HepG2 (cell line): ENCODE measurements at regions not wholly inside any gene's neighbourhood (a gene's known extent, or its start where the extent isn't known, plus 50 kb on each side); places are given as distances from the start of the nearest gene placed in this dataset.
A peak's percentile ranks its signal among the peaks of the same experiment; 100 is the strongest.

Experiments used
- EP300 ChIP-seq, 3 experiments: sonication (generic) in 1 of 3; formaldehyde crosslinking in 1 of 3; IDR thresholded peaks; 2 replicates each; pipeline versions ENCODE4 v1.5.1 to v1.6.1; 2011 to 2020; ENCODE audit warnings: low read depth in 2 of 3, low read length in 2 of 3, borderline replicate concordance in 1 of 3, improper control_type of control experiment in 1 of 3, mild to moderate bottlenecking in 1 of 3, missing genetic modification reagents in 1 of 3, moderate library complexity in 1 of 3
- GATAD1 ChIP-seq: IDR thresholded peaks from 2 replicates; pipeline ENCODE4 v1.6.1; 2016; ENCODE audit warnings: missing genetic modification reagents, missing compliant biosample characterization
- KDM1A ChIP-seq: IDR thresholded peaks from 2 replicates; pipeline ENCODE4 v1.6.1; 2016; ENCODE audit warnings: missing compliant biosample characterization
- KLF11 ChIP-seq: IDR thresholded peaks from 2 replicates; pipeline ENCODE4 v1.6.1; 2016; ENCODE audit warnings: missing compliant biosample characterization
- KLF13 ChIP-seq: sonication (generic); formaldehyde crosslinking; IDR thresholded peaks from 2 replicates; pipeline ENCODE4 v1.4.0; 2020; ENCODE audit warnings: mild to moderate bottlenecking, missing genetic modification reagents
- KMT2B ChIP-seq: IDR thresholded peaks from 2 replicates; pipeline ENCODE4 v1.6.1; 2016; ENCODE audit warnings: missing genetic modification reagents, missing compliant biosample characterization
- MBD4 ChIP-seq: IDR thresholded peaks from 2 replicates; pipeline ENCODE4 v1.6.1; 2012; ENCODE audit warnings: low read length, inconsistent platforms, borderline replicate concordance
- MXD3 ChIP-seq: IDR thresholded peaks from 2 replicates; pipeline ENCODE4 v1.6.1; 2016; ENCODE audit warnings: mild to moderate bottlenecking, missing biosample characterization, missing genetic modification reagents
- PATZ1 ChIP-seq: sonication (generic); formaldehyde crosslinking; IDR thresholded peaks from 2 replicates; pipeline ENCODE4 v1.4.0; 2020; ENCODE audit warnings: missing genetic modification reagents
- SALL1 ChIP-seq: sonication (generic); formaldehyde crosslinking; IDR thresholded peaks from 2 replicates; pipeline ENCODE4 v1.8.0; 2022; ENCODE audit warnings: mild to moderate bottlenecking, missing genetic modification reagents
- SKIL ChIP-seq: sonication (generic); formaldehyde crosslinking; IDR thresholded peaks from 2 replicates; pipeline ENCODE4 v1.8.0; 2022; ENCODE audit warnings: missing genetic modification reagents, mild to moderate bottlenecking, moderate library complexity, borderline replicate concordance
- SNAPC4 ChIP-seq: sonication (generic); formaldehyde crosslinking; IDR thresholded peaks from 2 replicates; pipeline ENCODE4 v1.4.0; 2020; ENCODE audit warnings: mild to moderate bottlenecking, missing genetic modification reagents
- STAG1 ChIP-seq: sonication (generic); formaldehyde crosslinking; IDR thresholded peaks from 2 replicates; pipeline ENCODE4 v1.4.0; 2020; ENCODE audit warnings: missing genetic modification reagents
- TEAD3 ChIP-seq: optimal IDR thresholded peaks from 2 replicates; pipeline ENCODE3; 2016; ENCODE audit warnings: borderline replicate concordance
- ZNF136 ChIP-seq: sonication (generic); formaldehyde crosslinking; IDR thresholded peaks from 2 replicates; pipeline ENCODE4 v1.8.1; 2022; ENCODE audit warnings: low read depth, mild to moderate bottlenecking, moderate library complexity, missing genetic modification reagents
- ZNF235 ChIP-seq: sonication (generic); formaldehyde crosslinking; IDR thresholded peaks from 2 replicates; pipeline ENCODE4 v1.8.1; 2023; ENCODE audit warnings: mild to moderate bottlenecking, missing genetic modification reagents, borderline replicate concordance
- ZNF337 ChIP-seq: sonication (generic); formaldehyde crosslinking; IDR thresholded peaks from 2 replicates; pipeline ENCODE4 v1.5.1; 2020; ENCODE audit warnings: missing genetic modification reagents, low read depth, mild to moderate bottlenecking, borderline replicate concordance
- ZNF44 ChIP-seq: sonication (generic); formaldehyde crosslinking; IDR thresholded peaks from 2 replicates; pipeline ENCODE4 v1.5.1; 2020; ENCODE audit warnings: mild to moderate bottlenecking, missing genetic modification reagents
- ZNF441 ChIP-seq: sonication (generic); formaldehyde crosslinking; IDR thresholded peaks from 2 replicates; pipeline ENCODE4 v1.7.0; 2021; ENCODE audit warnings: missing genetic modification reagents, borderline replicate concordance
- ZNF652 ChIP-seq: IDR thresholded peaks from 2 replicates; pipeline ENCODE4 v1.6.1; 2016; ENCODE audit warnings: low read depth, borderline replicate concordance
- ZNF878 ChIP-seq: sonication (generic); formaldehyde crosslinking; IDR thresholded peaks from 2 replicates; pipeline ENCODE4 v1.8.1; 2023; ENCODE audit warnings: mild to moderate bottlenecking, missing genetic modification reagents, moderate library complexity

GRCh38 chr2:8126783-8127182 is 555.1 kb upstream of the ID2 start (continued):
- TF ChIP-seq KLF11 (CRISPR knock-in tag) (0 out of 2 replicates have a peak, but pooled peaks have one; percentile 27), KMT2B (CRISPR knock-in tag) (peak; percentile 28; the same call in 1 of the 2 replicates), SKIL (CRISPR knock-in tag) (peak; percentile 67), MXD3 (CRISPR knock-in tag) (peak; percentile 45; the same call in 1 of the 2 replicates), SALL1 (CRISPR knock-in tag) (peak; percentile 70), GATAD1 (peak; percentile 58; the same call in 1 of the 2 replicates), ZNF878 (CRISPR knock-in tag) (peak; percentile 77), ZNF235 (CRISPR knock-in tag) (0 out of 2 replicates have a peak, but pooled peaks have one; percentile 70), EP300 (IDR thresholded peaks at IDR 0.05; ENCODE audit: low read depth in 2 of 2, low read length in 2 of 2) (peak in 1 of 2 experiments; percentile 71; a peak in 2 of 4 replicates), EP300 (CRISPR knock-in tag; IDR thresholded peaks at IDR 0.05; ENCODE audit: borderline replicate concordance) (peak; percentile 40; the same call in 1 of the 2 replicates), TEAD3 (peak; percentile 65), ZNF652 (CRISPR knock-in tag) (0 out of 2 replicates have a peak, but pooled peaks have one; percentile 19), ZNF136 (no peak; the same call in 1 of the 2 replicates), SNAPC4 (CRISPR knock-in tag) (no peak), KDM1A (0 out of 2 replicates have a peak, but pooled peaks have one; percentile 46), KLF13 (CRISPR knock-in tag) (no peak), MBD4 (no peak), ZNF44 (no peak), PATZ1 (CRISPR knock-in tag) (0 out of 2 replicates have a peak, but pooled peaks have one; percentile 19), ZNF337 (CRISPR knock-in tag) (peak; percentile 62; the same call in 1 of the 2 replicates), ZNF441 (CRISPR knock-in tag) (peak; percentile 61; the same call in 1 of the 2 replicates), STAG1 (CRISPR knock-in tag) (0 out of 2 replicates have a peak, but pooled peaks have one; percentile 17)
